Right lobe of liver (tissue), 6 donors: ENCODE measurements at regions not wholly inside any gene's neighbourhood (a gene's known extent, or its start where the extent isn't known, plus 50 kb on each side); places are given as distances from the start of the nearest gene placed in this dataset.

Experiments
- ATAC-seq, 4 donors: fragments of 200-7000 bp; cut with Tn5 transposase; one replicate each; pipeline ENCODE4 v1.9.1; 2020; ENCODE audit warnings: mild to moderate bottlenecking in 4 of 4, moderate library complexity in 4 of 4
- DNase-seq, 3 donors: peaks; one replicate each; pipeline ENCODE4 v3.0.0-alpha.2; 2020
- H3K27ac ChIP-seq, 3 donors: fragments of 200-600 bp; one replicate each; pipeline ENCODE4 v1.8.0; 2022
- H3K27me3 ChIP-seq, 2 donors: fragments of 200-600 bp; one replicate each; pipeline ENCODE4 v1.8.0; 2022
- H3K36me3 ChIP-seq, 4 donors: fragments of 200-600 bp; sonication (generic) in 1 of 4; one replicate each; pipeline versions ENCODE4 v1.5.1 to v1.8.0; 2017 to 2022; ENCODE audit warnings: control low read depth in 1 of 4
- H3K4me1 ChIP-seq, 4 donors: fragments of 200-600 bp; sonication (generic) in 1 of 4; one replicate each; pipeline versions ENCODE4 v1.5.1 to v1.8.0; 2017 to 2022; ENCODE audit warnings: control low read depth in 1 of 4
- H3K4me3 ChIP-seq, 3 donors: fragments of 200-600 bp; one replicate each; pipeline ENCODE4 v1.8.0; 2022
- H3K9me3 ChIP-seq, 4 donors: fragments of 200-600 bp; sonication (generic) in 1 of 4; one replicate each; pipeline versions ENCODE4 v1.5.1 to v1.8.0; 2017 to 2022; ENCODE audit warnings: control low read depth in 1 of 4
- POLR2A ChIP-seq: fragments of 450-650 bp; IDR thresholded peaks from one replicate; pipeline ENCODE4 v1.6.1; 2017; ENCODE audit warnings: antibody characterized with exemption, mild to moderate bottlenecking
- WGBS: methylation state at CpG from one replicate; pipeline ENCODE4 v1.1.6; 2018; ENCODE audit warnings: low coverage, low lambda C conversion rate; ENCODE audit not compliant: insufficient coverage; ENCODE audit errors: missing lambda C conversion rate; 5-methylcytosine and 5-hydroxymethylcytosine counted together
- intact Hi-C, 2 donors: fragments of 100-400 bp; cut with DNase I; formaldehyde crosslinking; loops; one replicate each; pipeline versions ENCODE4 v1.11.2 to v1.14.1; 2022
- TF ChIP-seq, protein P1 (sequence below), 4 donors: fragments of 200-600 bp in 3 of 4; fragments of 450-650 bp in 1 of 4; IDR thresholded peaks; one replicate each; pipeline versions ENCODE4 v1.5.1 to v1.8.0; 2016 to 2022; ENCODE audit warnings: antibody characterized with exemption in 4 of 4, mild to moderate bottlenecking in 2 of 4
- donor health status: DM: no; HTN: yes; CAD: no.
- donor health status: DM: no; HTN: no; CAD: no.
- donor health status: DM: no; HTN: no; CAD: no.
- donor health status: DM: no; HTN: yes; CAD: no.
- donor health status: DM: no; HTN: yes; CAD: no.

DNA sequence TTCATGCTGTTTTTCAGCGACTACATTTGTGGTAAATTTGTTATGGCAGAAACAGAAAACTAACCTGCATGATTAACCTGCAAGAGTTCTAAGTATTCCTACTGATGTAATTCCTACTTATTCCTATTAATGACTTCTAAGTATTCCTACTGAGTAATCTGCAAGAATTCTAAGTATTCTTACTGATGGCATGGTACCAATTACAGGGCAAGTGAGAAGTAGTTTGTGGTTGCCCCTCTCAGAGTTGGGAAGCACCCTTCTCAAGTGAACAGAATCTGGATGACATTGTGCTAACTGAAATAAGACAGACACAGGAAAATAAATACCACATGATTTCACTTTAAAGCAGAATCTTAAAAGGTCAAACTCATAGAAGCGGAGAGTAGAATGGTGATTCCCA, 100.9 kb upstream of the CPNE8 start:
- Histone ChIP-seq H3K36me3 (no peaks in the 10 kb centered on the region), H3K4me1 (no peaks in the 10 kb centered on the region), H3K27ac (no peak overlapping the region), H3K4me3 (no peak overlapping the region), H3K27me3 (no peaks in the 10 kb centered on the region), H3K9me3 (no peaks in the 10 kb centered on the region)
- intact Hi-C loops = no loop called here
- DNase-seq = no peak
- ATAC-seq = no peak
- TF ChIP-seq, protein P1, sequence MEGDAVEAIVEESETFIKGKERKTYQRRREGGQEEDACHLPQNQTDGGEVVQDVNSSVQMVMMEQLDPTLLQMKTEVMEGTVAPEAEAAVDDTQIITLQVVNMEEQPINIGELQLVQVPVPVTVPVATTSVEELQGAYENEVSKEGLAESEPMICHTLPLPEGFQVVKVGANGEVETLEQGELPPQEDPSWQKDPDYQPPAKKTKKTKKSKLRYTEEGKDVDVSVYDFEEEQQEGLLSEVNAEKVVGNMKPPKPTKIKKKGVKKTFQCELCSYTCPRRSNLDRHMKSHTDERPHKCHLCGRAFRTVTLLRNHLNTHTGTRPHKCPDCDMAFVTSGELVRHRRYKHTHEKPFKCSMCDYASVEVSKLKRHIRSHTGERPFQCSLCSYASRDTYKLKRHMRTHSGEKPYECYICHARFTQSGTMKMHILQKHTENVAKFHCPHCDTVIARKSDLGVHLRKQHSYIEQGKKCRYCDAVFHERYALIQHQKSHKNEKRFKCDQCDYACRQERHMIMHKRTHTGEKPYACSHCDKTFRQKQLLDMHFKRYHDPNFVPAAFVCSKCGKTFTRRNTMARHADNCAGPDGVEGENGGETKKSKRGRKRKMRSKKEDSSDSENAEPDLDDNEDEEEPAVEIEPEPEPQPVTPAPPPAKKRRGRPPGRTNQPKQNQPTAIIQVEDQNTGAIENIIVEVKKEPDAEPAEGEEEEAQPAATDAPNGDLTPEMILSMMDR (IDR thresholded peaks at IDR 0.05) = no peak
- TF ChIP-seq POLR2A = no peak
- WGBS = 54% methylated on average over 2 of the region's 2 CpGs

DNA sequence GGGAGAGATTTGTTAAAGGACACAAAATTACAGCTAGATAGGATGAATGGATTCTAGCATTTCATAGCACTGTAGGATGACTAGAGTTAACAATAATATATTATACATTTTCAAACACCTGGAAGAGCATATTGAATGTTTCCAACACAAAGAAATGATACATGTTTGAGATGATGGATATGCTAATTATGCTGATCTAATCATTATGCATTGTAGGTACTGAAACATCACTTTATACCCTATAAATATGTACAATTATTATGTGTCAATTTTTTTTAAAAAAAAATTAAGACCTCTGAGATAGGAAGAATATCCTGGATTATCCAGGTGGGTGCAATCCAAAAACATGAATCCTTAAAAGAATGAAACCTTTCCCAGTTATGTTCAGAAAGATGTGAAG, 100.3 kb upstream of the CPNE8 start:
- no peak overlapping the region for H3K4me3 ChIP-seq
- H3K27me3 ChIP-seq = no peaks in the 10 kb centered on the region
- no peaks in the 10 kb centered on the region for H3K9me3 ChIP-seq
- intact Hi-C loops = no loop called here
- no peak for DNase-seq
- no peak overlapping the region for H3K27ac ChIP-seq
- ATAC-seq = no peak
- no peak for TF ChIP-seq POLR2A
- TF ChIP-seq, protein P1 (IDR thresholded peaks at IDR 0.05) = no peak
- no peaks in the 10 kb centered on the region for H3K4me1 ChIP-seq
- H3K36me3 ChIP-seq = no peaks in the 10 kb centered on the region

GRCh38 chr12:39003541-39004155, 98.3 kb upstream of the CPNE8 start:
- Histone ChIP-seq H3K36me3 (no peaks in the 10 kb centered on the region), H3K9me3 (no peaks in the 10 kb centered on the region), H3K4me1 (no peaks in the 10 kb centered on the region), H3K27me3 (no peaks in the 10 kb centered on the region), H3K4me3 (no peak overlapping the region), H3K27ac (no peak overlapping the region)
- 38% methylated on average over 3 of the region's 3 CpGs for WGBS
- intact Hi-C loops = no loop called here
- TF ChIP-seq, protein P1 (IDR thresholded peaks at IDR 0.05) = no peak
- no peak for TF ChIP-seq POLR2A
- DNase-seq = no peak
- ATAC-seq = no peak

- Histone ChIP-seq H3K9me3 (no peaks in the 10 kb centered on the region), H3K27ac (no peak overlapping the region), H3K27me3 (no peaks in the 10 kb centered on the region), H3K4me3 (no peak overlapping the region), H3K4me1 (no peaks in the 10 kb centered on the region), H3K36me3 (no peaks in the 10 kb centered on the region)
- intact Hi-C loops = no loop called here
- WGBS = 67% methylated on average over 3 of the region's 3 CpGs
- ATAC-seq (no peak), DNase-seq (no peak)
- TF ChIP-seq POLR2A = no peak
- TF ChIP-seq, protein P1 (IDR thresholded peaks at IDR 0.05) = no peak
Observed at GRCh38 chr12:39000370-39000769, 95.0 kb upstream of the CPNE8 start.
